H1 (cell line): ENCODE measurements at regions not wholly inside any gene's neighbourhood (a gene's known extent, or its start where the extent isn't known, plus 50 kb on each side); places are given as distances from the start of the nearest gene placed in this dataset.

Experiments
- CTCF ChIP-seq, 3 experiments: IDR thresholded peaks; 1 replicate in 2 of 3; 2 replicates in 1 of 3; pipeline versions ENCODE4 v1.5.1 to v1.6.1; 2011; ENCODE audit warnings: low read length in 3 of 3, mild to moderate bottlenecking in 3 of 3, inconsistent platforms in 2 of 3, low read depth in 1 of 3, moderate library complexity in 1 of 3; ENCODE audit not compliant: insufficient read depth in 1 of 3; ENCODE audit errors: control extremely low read depth in 1 of 3
- HDAC6 ChIP-seq: IDR thresholded peaks from one replicate; pipeline ENCODE4 v1.7.1; 2012; ENCODE audit warnings: low read depth, mild to moderate bottlenecking, inconsistent platforms, low read length, moderate library complexity
- MAX ChIP-seq: IDR thresholded peaks from 2 replicates; pipeline ENCODE4 v1.6.1; 2012; ENCODE audit warnings: inconsistent platforms
- TCF12 ChIP-seq: IDR thresholded peaks from 2 replicates; pipeline ENCODE4 v1.6.1; 2011; ENCODE audit warnings: low read depth, mild to moderate bottlenecking, low read length
- USF2 ChIP-seq: IDR thresholded peaks from 2 replicates; pipeline ENCODE4 v1.6.1; 2011; ENCODE audit warnings: low read length, improper control_type of control experiment

- no peak for TF ChIP-seq CTCF (IDR thresholded peaks at IDR 0.05; ENCODE audit: control extremely low read depth in 1 of 3, insufficient read depth in 1 of 3, low read depth in 1 of 3, low read length in 3 of 3)
- no peak for TF ChIP-seq HDAC6
- TF ChIP-seq TCF12, result no peak
- TF ChIP-seq USF2, result no peak
- TF ChIP-seq MAX, result no peak
Measured at GRCh38 chr11:15758857-15759465, 597.4 kb downstream of the SOX6 start (continued).
